K562 (cell line): ENCODE measurements at regions not wholly inside any gene's neighbourhood (a gene's known extent, or its start where the extent isn't known, plus 50 kb on each side); places are given as distances from the start of the nearest gene placed in this dataset.

Source experiments
- ATAC-seq: fragments of 200-7000 bp; cut with Tn5 transposase; 3 replicates; pipeline ENCODE4 v1.9.1; 2020; ENCODE audit warnings: moderate library complexity
- BruUV-seq: library from RNA; stranded (reverse); fragments of 400-500 nt; replicated peaks from 2 replicates; lab custom pipeline; 2021; lab: Mats Ljungman, UMichigan
- CTCF ChIA-PET: fragments of 300-600 bp; formaldehyde crosslinking; extraction: SDS; loops from one replicate; lab custom pipeline; 2021; ENCODE audit warnings: low intra/inter-chr PET ratio; lab: Yijun Ruan, JAX
- POLR2A ChIA-PET: fragments of 300-600, 350-650 bp; sonication (Branson Sonifier 250); formaldehyde crosslinking; extraction: SDS; loops from one replicate; lab custom pipeline; 2021; ENCODE audit warnings: antibody characterized with exemption, inconsistent platforms; lab: Yijun Ruan, JAX
- DNase-seq, 4 experiments: peaks; one replicate each; pipeline versions ENCODE4 v3.0.0 to v3.0.0-alpha.2; 2011 to 2018; ENCODE audit warnings: low spot score in 3 of 4, mixed read lengths in 3 of 4; ENCODE audit errors: extremely low read depth in 1 of 4
- FAIRE-seq: peaks from 2 replicates; lab custom pipeline; 2011; peaks lifted over from hg19 to GRCh38; lab: Jason Lieb, UNC
- H2AFZ ChIP-seq: 2 replicates; pipeline ENCODE4 v1.6.0; 2011; ENCODE audit warnings: low read depth, low read length, control low read depth, inconsistent platforms
- H3K27ac ChIP-seq: fragments of 200-600 bp; 3 replicates; pipeline ENCODE4 v1.8.0; 2011; ENCODE audit warnings: low read depth, mild to moderate bottlenecking, control low read depth, inconsistent platforms, low read length, moderate library complexity, mixed read lengths; ENCODE audit errors: extremely low read depth
- H3K27me3 ChIP-seq, 2 experiments: fragments of 300-600 bp in 1 of 2; 2 replicates in 1 of 2; 3 replicates in 1 of 2; pipeline versions ENCODE4 v1.6.0 to v1.8.0; 2011; ENCODE audit warnings: inconsistent platforms in 2 of 2, low read length in 2 of 2, mild to moderate bottlenecking in 1 of 2, mixed read lengths in 1 of 2, moderate library complexity in 1 of 2; ENCODE audit not compliant: control insufficient read depth in 2 of 2, insufficient read depth in 2 of 2
- H3K36me3 ChIP-seq: fragments of 300-600 bp; 3 replicates; pipeline ENCODE4 v1.8.0; 2011; ENCODE audit warnings: mild to moderate bottlenecking, low read length, inconsistent platforms; ENCODE audit not compliant: control insufficient read depth, insufficient read depth
- H3K4me1 ChIP-seq, 2 experiments: fragments of 200-600 bp in 1 of 2; replicated peaks in 1 of 2; 2 replicates in 1 of 2; 3 replicates in 1 of 2; pipeline versions ENCODE4 v1.5.1 to v1.8.0; 2011; ENCODE audit warnings: inconsistent platforms in 2 of 2, low read length in 2 of 2, mild to moderate bottlenecking in 1 of 2, mixed read lengths in 1 of 2, moderate library complexity in 1 of 2; ENCODE audit not compliant: control insufficient read depth in 2 of 2, insufficient read depth in 2 of 2
- H3K4me2 ChIP-seq: 2 replicates; pipeline ENCODE4 v1.6.1; 2011; ENCODE audit warnings: low read length, control low read depth, inconsistent platforms, mixed read lengths; ENCODE audit not compliant: insufficient read depth
- H3K4me3 ChIP-seq: fragments of 200-600 bp; sonication (generic), shearing (Covaris generic); 2 replicates; pipeline ENCODE4 v1.5.1; 2016; ENCODE audit warnings: control low read depth, inconsistent platforms
- H3K79me2 ChIP-seq: fragments of 200-600 bp; 3 replicates; pipeline ENCODE4 v1.8.0; 2011; ENCODE audit warnings: low read length, inconsistent platforms; ENCODE audit not compliant: control insufficient read depth, insufficient read depth
- H3K9ac ChIP-seq, 2 experiments: 2 replicates each; pipeline versions ENCODE4 v1.6.0 to v1.6.1; 2011; ENCODE audit warnings: low read depth in 2 of 2, low read length in 2 of 2, control low read depth in 1 of 2, inconsistent platforms in 1 of 2, mild to moderate bottlenecking in 1 of 2, mixed read lengths in 1 of 2; ENCODE audit not compliant: insufficient read depth in 1 of 2
- H3K9me1 ChIP-seq: one replicate; pipeline ENCODE4 v1.6.0; 2011; ENCODE audit warnings: inconsistent platforms, mild to moderate bottlenecking, low read length, moderate library complexity; ENCODE audit not compliant: control insufficient read depth, insufficient read depth
- H3K9me3 ChIP-seq: replicated peaks from 2 replicates; pipeline ENCODE4 v1.5.1; 2011; ENCODE audit warnings: low read depth, low read length, inconsistent platforms; ENCODE audit not compliant: control insufficient read depth, insufficient read depth
- H4K20me1 ChIP-seq: replicated peaks from 2 replicates; pipeline ENCODE4 v1.6.1; 2011; ENCODE audit warnings: low read length, inconsistent platforms, mixed read lengths; ENCODE audit not compliant: control insufficient read depth, insufficient read depth
- AFF4 ChIP-seq: sonication (generic); formaldehyde crosslinking; IDR thresholded peaks from 2 replicates; pipeline ENCODE4 v1.8.0; 2023; ENCODE audit warnings: mild to moderate bottlenecking, missing genetic modification reagents
- ATF3 ChIP-seq, 2 experiments: fragments of 450-650 bp in 1 of 2; sonication (generic) in 1 of 2; formaldehyde crosslinking in 1 of 2; IDR thresholded peaks in 1 of 2; conservative IDR thresholded peaks in 1 of 2; 2 replicates each; pipeline versions ENCODE4 v1.6.1 to v1.8.1; 2016 to 2023; ENCODE audit warnings: mild to moderate bottlenecking in 2 of 2, moderate library complexity in 2 of 2, inconsistent platforms in 1 of 2, missing genetic modification reagents in 1 of 2
- CREB1 ChIP-seq, 2 experiments: sonication (generic) in 1 of 2; formaldehyde crosslinking in 1 of 2; IDR thresholded peaks; 2 replicates each; pipeline versions ENCODE4 v1.6.1 to v1.8.0; 2012 to 2022; ENCODE audit warnings: inconsistent platforms in 1 of 2, mild to moderate bottlenecking in 1 of 2, missing genetic modification reagents in 1 of 2, moderate library complexity in 1 of 2
- E4F1 ChIP-seq: fragments of 250-450 bp; sonication (Bioruptor Pico); IDR thresholded peaks from 2 replicates; pipeline ENCODE4 v1.5.0; 2021; ENCODE audit warnings: mild to moderate bottlenecking, borderline replicate concordance
- HNRNPUL1 ChIP-seq: fragments of 200-400 bp; formaldehyde crosslinking; IDR thresholded peaks from 2 replicates; pipeline ENCODE4 v1.6.1; 2017; ENCODE audit warnings: low read length
- MCM2 ChIP-seq: fragments of 450-650 bp; IDR thresholded peaks from 2 replicates; pipeline ENCODE4 v1.6.1; 2017; ENCODE audit warnings: low read depth, mild to moderate bottlenecking
- SMARCB1 ChIP-seq: IDR thresholded peaks from 2 replicates; pipeline ENCODE4 v1.6.1; 2011; ENCODE audit warnings: improper control_type of control experiment, low read depth; ENCODE audit not compliant: insufficient read length
- ZC3H8 ChIP-seq: fragments of 450-650 bp; IDR thresholded peaks from 2 replicates; pipeline ENCODE4 v1.6.1; 2017
- ZNF561 ChIP-seq: fragments of 450-650 bp; formaldehyde crosslinking; conservative IDR thresholded peaks from 2 replicates; pipeline ENCODE4 v1.4.0; 2020; ENCODE audit warnings: mild to moderate bottlenecking, moderate library complexity
- ZNF778 ChIP-seq: fragments of 450-650 bp; formaldehyde crosslinking; IDR thresholded peaks from 2 replicates; pipeline ENCODE4 v1.4.0; 2020; ENCODE audit warnings: mild to moderate bottlenecking, moderate library complexity
- WGBS: fragments of 100-300 bp; shearing (Covaris generic); methylation state at CpG from one replicate; pipeline ENCODE4 v1.1.6; 2016; ENCODE audit warnings: low coverage, mixed read lengths; ENCODE audit not compliant: insufficient coverage; ENCODE audit errors: missing lambda C conversion rate; 5-methylcytosine and 5-hydroxymethylcytosine counted together
- in situ Hi-C: fragments of 300-500 bp; cut with MboI; formaldehyde crosslinking; loops from 4 replicates; pipeline ENCODE4 v1.15.0; 2018; ENCODE audit warnings: inconsistent platforms, mixed read lengths
- intact Hi-C: fragments of 100-400 bp; cut with micrococcal nuclease; formaldehyde crosslinking; loops from 2 replicates; pipeline ENCODE4 v1.14.2; 2022
- TF ChIP-seq, protein P1 (sequence below): fragments of 450-650 bp; formaldehyde crosslinking; IDR thresholded peaks from 2 replicates; pipeline ENCODE4 v1.4.0; 2020; ENCODE audit warnings: mild to moderate bottlenecking

DNA sequence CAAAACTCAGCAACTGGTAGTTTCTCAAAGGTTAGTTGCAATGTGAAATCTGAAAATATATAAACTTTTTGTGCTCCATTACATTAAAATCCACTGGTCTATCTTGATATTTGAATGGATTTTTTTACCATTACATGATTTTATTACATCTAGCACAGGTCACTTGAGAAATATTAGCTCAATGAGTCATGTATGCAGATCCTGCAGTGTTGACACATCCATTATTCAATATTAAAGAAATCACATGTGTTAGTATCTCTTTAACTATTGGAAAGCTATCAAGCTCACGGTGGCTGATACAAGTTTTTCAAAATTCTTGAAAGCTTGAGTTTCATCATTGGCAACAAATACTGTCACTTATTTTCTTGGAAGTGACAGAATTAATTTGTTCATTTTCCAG is 373.9 kb upstream of the TSHZ3 start (continued):
- TF ChIP-seq AFF4 (CRISPR knock-in tag) (no peak), ZC3H8 (no peak)

GRCh38 chr19:31725051-31725450 is 375.8 kb upstream of the TSHZ3 start:
- no peak for ATAC-seq
- Histone ChIP-seq H3K27me3 (no peaks in the 10 kb centered on the region; a peak in 1 of 5 replicates), H2AFZ (no peak overlapping the region), H3K4me1 (no peaks in the 10 kb centered on the region), H3K9me1 (no peaks in the 10 kb centered on the region), H3K36me3 (no peaks in the 10 kb centered on the region), H3K79me2 (no peaks in the 10 kb centered on the region), H3K4me3 (no peak overlapping the region), H3K27ac (no peak overlapping the region)
- 0% methylated on average over 3 of the region's 3 CpGs for WGBS
- no peak for DNase-seq
- no peak for FAIRE-seq
- intact Hi-C loops = no loop called here
- in situ Hi-C loops = no loop called here
- POLR2A ChIA-PET = interaction anchor here (0.6 kb wide), 1 partner anchor 133 kb away, joined by 3 read pairs; no protein-coding TSS in a partner anchor
- TF ChIP-seq SMARCB1 (no peak), CREB1 (IDR thresholded peaks at IDR 0.05) (no peak), CREB1 (CRISPR knock-in tag; IDR thresholded peaks at IDR 0.05) (no peak), MCM2 (no peak), E4F1 (CRISPR knock-in tag) (no peak), ZNF561 (no peak), ZNF778 (CRISPR knock-in tag) (no peak), ATF3 (IDR thresholded peaks at IDR 0.05) (no peak), ATF3 (CRISPR knock-in tag; conservative IDR thresholded peaks at IDR 0.05) (no peak), HNRNPUL1 (no peak)
- TF ChIP-seq, protein P1, sequence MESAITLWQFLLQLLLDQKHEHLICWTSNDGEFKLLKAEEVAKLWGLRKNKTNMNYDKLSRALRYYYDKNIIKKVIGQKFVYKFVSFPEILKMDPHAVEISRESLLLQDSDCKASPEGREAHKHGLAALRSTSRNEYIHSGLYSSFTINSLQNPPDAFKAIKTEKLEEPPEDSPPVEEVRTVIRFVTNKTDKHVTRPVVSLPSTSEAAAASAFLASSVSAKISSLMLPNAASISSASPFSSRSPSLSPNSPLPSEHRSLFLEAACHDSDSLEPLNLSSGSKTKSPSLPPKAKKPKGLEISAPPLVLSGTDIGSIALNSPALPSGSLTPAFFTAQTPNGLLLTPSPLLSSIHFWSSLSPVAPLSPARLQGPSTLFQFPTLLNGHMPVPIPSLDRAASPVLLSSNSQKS (CRISPR knock-in tag) = no peak
- TF ChIP-seq, all 486 proteins: peak for 0
- H4K20me1 ChIP-seq = no peaks in the 10 kb centered on the region
- no peak overlapping the region for H3K9ac ChIP-seq
- H3K4me2 ChIP-seq = no peak overlapping the region
- CTCF ChIA-PET = no interaction called here
- BruUV-seq = no TSS peak
- no peaks in the 10 kb centered on the region for H3K9me3 ChIP-seq
